HepG2 (cell line): ENCODE measurements at regions not wholly inside any gene's neighbourhood (a gene's known extent, or its start where the extent isn't known, plus 50 kb on each side); places are given as distances from the start of the nearest gene placed in this dataset.

Source experiments
- ATAC-seq: fragments of 200-7000 bp; cut with Tn5 transposase; 3 replicates; pipeline ENCODE4 v1.9.1; 2020; ENCODE audit warnings: mild to moderate bottlenecking, moderate library complexity
- BruUV-seq: library from RNA; stranded (reverse); fragments of 400-500 nt; replicated peaks from 2 replicates; lab custom pipeline; 2021; lab: Mats Ljungman, UMichigan
- CTCF ChIA-PET: fragments of 300-600 bp; formaldehyde crosslinking; extraction: SDS; loops from one replicate; lab custom pipeline; 2021; ENCODE audit warnings: low total read pairs, inconsistent platforms, low intra/inter-chr PET ratio; lab: Yijun Ruan, JAX
- POLR2A ChIA-PET: fragments of 350-600 bp; sonication (Branson Sonifier 250); formaldehyde crosslinking; loops from one replicate; lab custom pipeline; 2020; ENCODE audit warnings: antibody characterized with exemption, inconsistent platforms; lab: Yijun Ruan, JAX
- DNase-seq: peaks from one replicate; pipeline ENCODE4 v3.0.0-alpha.2; 2015; ENCODE audit warnings: low spot score
- FAIRE-seq: peaks from 3 replicates; lab custom pipeline; 2011; peaks lifted over from hg19 to GRCh38; lab: Jason Lieb, UNC
- H2AFZ ChIP-seq: one replicate; pipeline ENCODE4 v1.6.1; 2011; ENCODE audit warnings: low read length, inconsistent platforms
- H3K27ac ChIP-seq: fragments of 300-600 bp; 3 replicates; pipeline ENCODE4 v1.8.0; 2011; ENCODE audit warnings: mixed run types, mild to moderate bottlenecking, mixed read lengths, low read length, inconsistent platforms; ENCODE audit not compliant: insufficient read depth; ENCODE audit errors: extremely low read length
- H3K27me3 ChIP-seq, 2 experiments: fragments of 200-600 bp in 1 of 2; 2 replicates in 1 of 2; 3 replicates in 1 of 2; pipeline versions ENCODE4 v1.6.0 to v1.8.0; 2011; ENCODE audit warnings: low read length in 2 of 2, mild to moderate bottlenecking in 2 of 2, moderate library complexity in 2 of 2, inconsistent platforms in 1 of 2; ENCODE audit not compliant: insufficient read depth in 2 of 2, control insufficient read depth in 1 of 2
- H3K36me3 ChIP-seq, 2 experiments: fragments of 200-600 bp in 1 of 2; replicated peaks in 1 of 2; 2 replicates in 1 of 2; 3 replicates in 1 of 2; pipeline versions ENCODE4 v1.5.1 to v1.8.0; 2011; ENCODE audit warnings: low read length in 2 of 2, inconsistent platforms in 1 of 2; ENCODE audit not compliant: insufficient read depth in 2 of 2, control insufficient read depth in 1 of 2
- H3K4me1 ChIP-seq: 2 replicates; pipeline ENCODE4 v1.5.1; 2012; ENCODE audit warnings: low read length, inconsistent platforms; ENCODE audit not compliant: insufficient read depth
- H3K4me2 ChIP-seq: 2 replicates; pipeline ENCODE4 v1.6.0; 2011; ENCODE audit warnings: low read depth, low read length, inconsistent platforms
- H3K4me3 ChIP-seq, 3 experiments: fragments of 200-600 bp in 1 of 3; sonication (generic), shearing (Covaris generic) in 1 of 3; replicated peaks in 1 of 3; 2 replicates each; pipeline ENCODE4 v1.5.1; 2011 to 2016; ENCODE audit warnings: low read length in 3 of 3, inconsistent platforms in 2 of 3, low read depth in 2 of 3, mild to moderate bottlenecking in 2 of 3, control low read depth in 1 of 3, mixed read lengths in 1 of 3; ENCODE audit not compliant: insufficient read depth in 1 of 3
- H3K79me2 ChIP-seq: one replicate; pipeline ENCODE4 v1.6.1; 2011; ENCODE audit warnings: low read length, inconsistent platforms; ENCODE audit not compliant: insufficient read depth
- H3K9ac ChIP-seq: 2 replicates; pipeline ENCODE4 v1.6.0; 2011; ENCODE audit warnings: mild to moderate bottlenecking, low read depth, low read length, inconsistent platforms; ENCODE audit not compliant: insufficient read depth
- H3K9me3 ChIP-seq: 2 replicates; pipeline ENCODE4 v1.5.1; 2012; ENCODE audit warnings: mild to moderate bottlenecking, low read length
- H4K20me1 ChIP-seq: 2 replicates; pipeline ENCODE4 v1.6.0; 2011; ENCODE audit warnings: inconsistent platforms, mild to moderate bottlenecking, low read length, moderate library complexity; ENCODE audit not compliant: insufficient read depth
- SP1 ChIP-seq, 2 experiments: fragments of 450-650 bp in 1 of 2; sonication (generic) in 1 of 2; formaldehyde crosslinking in 1 of 2; IDR thresholded peaks; 2 replicates each; pipeline versions ENCODE4 v1.4.0 to v1.6.1; 2016 to 2020; ENCODE audit warnings: missing genetic modification reagents in 1 of 2
- ZEB1 ChIP-seq: IDR thresholded peaks from 2 replicates; pipeline ENCODE4 v1.6.1; 2012; ENCODE audit warnings: mild to moderate bottlenecking, low read depth, inconsistent platforms; ENCODE audit not compliant: insufficient replicate concordance
- ZNF777 ChIP-seq: sonication (generic); formaldehyde crosslinking; IDR thresholded peaks from 2 replicates; pipeline ENCODE4 v1.4.0; 2020; ENCODE audit warnings: missing genetic modification reagents
- WGBS: methylation state at CpG from one replicate; pipeline ENCODE4 v1.1.6; 2017; ENCODE audit warnings: low lambda C conversion rate; 5-methylcytosine and 5-hydroxymethylcytosine counted together
- in situ Hi-C: cut with HindIII; loops from 2 replicates; pipeline ENCODE4 v1.10.0; 2017; ENCODE audit warnings: low pct_unique_long_range_greater_than_20kb; ENCODE audit not compliant: extremely low pct_ligation_motif_present
- intact Hi-C: fragments of 100-400 bp; cut with micrococcal nuclease; formaldehyde crosslinking; loops from one replicate; pipeline ENCODE4 v1.10.0; 2022; ENCODE audit not compliant: unreplicated experiment

- Histone ChIP-seq H3K4me2 (no peak overlapping the region), H3K79me2 (no peaks in the 10 kb centered on the region), H3K27me3 (0 out of 5 replicates have a peak, but pooled peaks cover 0 to 5% of the 10 kb centered on the region in 2 experiments), H3K4me3 (no peak overlapping the region), H4K20me1 (no peaks in the 10 kb centered on the region), H3K9ac (no peak overlapping the region), H3K4me1 (no peaks in the 10 kb centered on the region), H2AFZ (no peak overlapping the region), H3K9me3 (peaks cover 7% of the 10 kb centered on the region), H3K36me3 (no peaks in the 10 kb centered on the region), H3K27ac (no peak overlapping the region)
- in situ Hi-C loops (no loop called here), intact Hi-C loops (no loop called here)
- TF ChIP-seq ZNF777 (CRISPR knock-in tag) (no peak), SP1 (IDR thresholded peaks at IDR 0.05) (no peak), SP1 (CRISPR knock-in tag; IDR thresholded peaks at IDR 0.05) (no peak), ZEB1 (no peak)
- DNase-seq (no peak), ATAC-seq (no peak), FAIRE-seq (no peak)
- BruUV-seq = no TSS peak
- POLR2A ChIA-PET = no interaction called here
- 46% methylated on average over 4 of the region's 4 CpGs for WGBS
- CTCF ChIA-PET = no interaction called here
These were observed 50.1 kb upstream of the E2F3 start for GRCh38 chr6:20351534-20351933.
